Astrocyte (in vitro differentiated cells and primary cell): ENCODE measurements at regions not wholly inside any gene's neighbourhood (a gene's known extent, or its start where the extent isn't known, plus 50 kb on each side); places are given as distances from the start of the nearest gene placed in this dataset.

ENCODE experiments used
- EZH2 ChIP-seq: IDR thresholded peaks from 2 replicates; pipeline ENCODE4 v1.6.1; 2012; ENCODE audit warnings: mild to moderate bottlenecking, low read length, inconsistent platforms; ENCODE audit not compliant: insufficient read depth
- TF ChIP-seq, protein P1 (sequence below): IDR thresholded peaks from 2 replicates; pipeline ENCODE4 v1.5.1; 2011; ENCODE audit warnings: low read depth, mild to moderate bottlenecking, inconsistent platforms, low read length, moderate library complexity; ENCODE audit not compliant: insufficient read depth

DNA sequence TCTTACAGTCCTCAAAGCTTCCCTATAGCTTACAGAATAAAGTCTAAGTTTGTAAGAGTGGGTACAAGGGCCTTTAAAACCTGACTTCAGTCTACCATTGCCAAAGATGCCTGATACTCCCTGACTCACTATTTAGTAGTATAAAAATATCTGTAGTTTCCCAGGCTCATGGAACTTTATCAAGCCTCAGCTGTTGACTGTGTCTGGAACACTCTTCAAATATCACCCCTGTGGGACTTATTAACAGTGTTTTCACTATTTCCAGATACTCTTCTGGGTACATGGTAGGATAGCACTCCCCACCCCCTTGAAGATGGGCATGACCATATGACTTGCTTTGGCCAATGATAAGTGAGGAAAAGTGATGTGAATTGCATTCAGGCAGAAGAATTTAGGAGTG is 105.3 kb upstream of the TENT5A start:
- TF ChIP-seq, protein P1, sequence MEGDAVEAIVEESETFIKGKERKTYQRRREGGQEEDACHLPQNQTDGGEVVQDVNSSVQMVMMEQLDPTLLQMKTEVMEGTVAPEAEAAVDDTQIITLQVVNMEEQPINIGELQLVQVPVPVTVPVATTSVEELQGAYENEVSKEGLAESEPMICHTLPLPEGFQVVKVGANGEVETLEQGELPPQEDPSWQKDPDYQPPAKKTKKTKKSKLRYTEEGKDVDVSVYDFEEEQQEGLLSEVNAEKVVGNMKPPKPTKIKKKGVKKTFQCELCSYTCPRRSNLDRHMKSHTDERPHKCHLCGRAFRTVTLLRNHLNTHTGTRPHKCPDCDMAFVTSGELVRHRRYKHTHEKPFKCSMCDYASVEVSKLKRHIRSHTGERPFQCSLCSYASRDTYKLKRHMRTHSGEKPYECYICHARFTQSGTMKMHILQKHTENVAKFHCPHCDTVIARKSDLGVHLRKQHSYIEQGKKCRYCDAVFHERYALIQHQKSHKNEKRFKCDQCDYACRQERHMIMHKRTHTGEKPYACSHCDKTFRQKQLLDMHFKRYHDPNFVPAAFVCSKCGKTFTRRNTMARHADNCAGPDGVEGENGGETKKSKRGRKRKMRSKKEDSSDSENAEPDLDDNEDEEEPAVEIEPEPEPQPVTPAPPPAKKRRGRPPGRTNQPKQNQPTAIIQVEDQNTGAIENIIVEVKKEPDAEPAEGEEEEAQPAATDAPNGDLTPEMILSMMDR, result no peak
- no peak for TF ChIP-seq EZH2
